ENCODE measurements at regions not wholly inside any gene's neighbourhood (a gene's known extent, or its start where the extent isn't known, plus 50 kb on each side); places are given as distances from the start of the nearest gene placed in this dataset.
"Not testable (repeated sequence)": the region's sequence is repeated elsewhere in the genome, so short reads cannot be mapped to it uniquely, and the experiment has no call there.

GRCh38 chr16:88332921-88333825, 49.6 kb upstream of the ZNF469 start:
- TF ChIP-seq EZH2 (IDR thresholded peaks at IDR 0.05; ENCODE audit: borderline replicate concordance, low read depth, low read length, poor library complexity, severe bottlenecking); CTCF (conservative IDR thresholded peaks at IDR 0.05; ENCODE audit: low read depth, low read length): not testable (repeated sequence)

All from A673 (cell line).